GM19438 (cell line): ENCODE measurements at regions not wholly inside any gene's neighbourhood (a gene's known extent, or its start where the extent isn't known, plus 50 kb on each side); places are given as distances from the start of the nearest gene placed in this dataset.

Experiments used
- ATAC-seq: cut with Tn5 transposase; IDR thresholded peaks from one replicate; pipeline ENCODE4 v1.9.1; 2021; ENCODE audit warnings: low read depth; ENCODE audit not compliant: unreplicated experiment

DNA sequence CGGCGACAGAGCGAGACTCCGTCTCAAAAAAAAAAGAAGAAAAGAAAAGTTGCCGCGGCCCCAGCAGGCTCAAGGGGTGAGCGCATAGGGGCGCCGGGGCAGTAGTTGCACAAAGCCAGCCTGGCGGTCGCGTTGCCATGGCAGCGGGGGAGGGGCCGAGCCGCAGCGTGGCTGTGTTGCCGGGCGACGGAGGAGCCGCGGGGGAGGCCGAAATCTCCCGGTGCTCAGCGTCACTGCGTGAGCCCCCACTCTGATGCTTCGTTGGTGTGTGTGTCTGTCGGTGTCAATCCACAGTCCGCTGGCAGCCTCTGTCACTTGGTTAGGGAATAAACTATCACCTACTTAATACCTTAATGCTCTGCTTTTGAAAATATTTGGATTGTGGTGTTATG is 82.9 kb upstream of the C1QTNF9B start:
- ATAC-seq = peak; percentile 81

- no peak for ATAC-seq
Observed at GRCh38 chr13:23983671-23984070, 86.4 kb upstream of the C1QTNF9B start.

GRCh38 chr13:23984546-23984945 is 87.2 kb upstream of the C1QTNF9B start:
- ATAC-seq = no peak

- no peak for ATAC-seq
Observed at GRCh38 chr13:23985060-23985459, 87.8 kb upstream of the C1QTNF9B start.

GRCh38 chr13:23985839-23986238 is 88.5 kb upstream of the C1QTNF9B start:
- no peak for ATAC-seq

GRCh38 chr13:23986619-23987018 is 89.3 kb upstream of the C1QTNF9B start:
- no peak for ATAC-seq

DNA sequence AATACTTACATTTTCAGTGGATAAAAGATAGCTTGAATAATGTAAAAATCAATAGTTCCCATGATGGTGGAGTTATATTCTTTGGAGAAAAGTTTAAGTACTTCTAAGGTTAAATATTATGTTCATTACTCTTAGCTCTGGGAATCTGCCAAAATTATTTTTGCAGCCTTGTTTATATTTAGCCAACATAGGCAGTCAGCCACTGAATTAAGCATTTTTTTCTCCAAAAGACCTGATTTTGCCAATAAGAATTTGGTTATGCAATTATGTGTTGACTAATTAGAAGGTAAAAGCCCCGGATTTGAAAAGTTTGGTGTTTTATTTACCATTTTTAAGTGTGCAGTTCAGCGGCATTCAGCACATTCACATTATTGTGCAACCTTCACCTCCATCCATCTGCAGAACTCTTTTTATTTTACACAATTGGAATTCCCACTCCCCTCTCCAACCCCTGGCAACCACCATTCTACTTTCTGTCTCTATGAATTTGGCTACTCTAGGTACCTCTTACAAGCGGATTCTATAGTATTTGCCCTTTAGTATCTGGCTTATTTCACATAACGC is 90.1 kb upstream of the C1QTNF9B start:
- ATAC-seq = no peak

DNA sequence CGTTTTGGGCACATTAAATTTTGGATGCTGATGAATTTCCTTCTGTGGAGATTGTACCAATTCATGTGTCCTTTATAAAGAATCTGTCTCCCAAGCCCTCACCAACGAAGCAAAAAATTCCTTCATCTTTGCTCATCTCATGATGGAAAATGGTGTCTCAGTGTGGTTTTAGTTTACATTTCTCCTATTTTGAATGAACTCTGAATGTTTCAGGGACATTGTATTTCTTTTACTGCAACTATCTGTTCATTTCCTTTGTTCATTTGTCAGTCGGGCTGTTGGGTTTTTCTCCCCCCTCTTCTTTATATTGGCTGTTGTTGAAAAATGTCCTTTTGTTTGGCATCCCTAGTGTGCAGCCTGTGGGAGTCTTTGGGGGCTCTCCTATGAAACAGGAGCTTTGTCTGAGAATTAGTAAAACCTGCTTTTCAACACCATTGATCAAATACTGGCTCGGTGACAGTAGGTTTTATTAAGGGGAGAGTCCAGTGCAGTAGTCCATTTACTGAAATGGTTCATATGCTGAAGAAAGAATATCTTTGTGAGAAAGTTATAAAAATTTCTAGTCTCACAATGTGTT is 91.3 kb upstream of the C1QTNF9B start:
- ATAC-seq = no peak

- ATAC-seq = no peak
Observed at GRCh38 chr13:23990455-23990854, 93.2 kb upstream of the C1QTNF9B start.

- ATAC-seq = no peak
Observed at GRCh38 chr13:23991119-23991518, 93.8 kb upstream of the C1QTNF9B start.

DNA sequence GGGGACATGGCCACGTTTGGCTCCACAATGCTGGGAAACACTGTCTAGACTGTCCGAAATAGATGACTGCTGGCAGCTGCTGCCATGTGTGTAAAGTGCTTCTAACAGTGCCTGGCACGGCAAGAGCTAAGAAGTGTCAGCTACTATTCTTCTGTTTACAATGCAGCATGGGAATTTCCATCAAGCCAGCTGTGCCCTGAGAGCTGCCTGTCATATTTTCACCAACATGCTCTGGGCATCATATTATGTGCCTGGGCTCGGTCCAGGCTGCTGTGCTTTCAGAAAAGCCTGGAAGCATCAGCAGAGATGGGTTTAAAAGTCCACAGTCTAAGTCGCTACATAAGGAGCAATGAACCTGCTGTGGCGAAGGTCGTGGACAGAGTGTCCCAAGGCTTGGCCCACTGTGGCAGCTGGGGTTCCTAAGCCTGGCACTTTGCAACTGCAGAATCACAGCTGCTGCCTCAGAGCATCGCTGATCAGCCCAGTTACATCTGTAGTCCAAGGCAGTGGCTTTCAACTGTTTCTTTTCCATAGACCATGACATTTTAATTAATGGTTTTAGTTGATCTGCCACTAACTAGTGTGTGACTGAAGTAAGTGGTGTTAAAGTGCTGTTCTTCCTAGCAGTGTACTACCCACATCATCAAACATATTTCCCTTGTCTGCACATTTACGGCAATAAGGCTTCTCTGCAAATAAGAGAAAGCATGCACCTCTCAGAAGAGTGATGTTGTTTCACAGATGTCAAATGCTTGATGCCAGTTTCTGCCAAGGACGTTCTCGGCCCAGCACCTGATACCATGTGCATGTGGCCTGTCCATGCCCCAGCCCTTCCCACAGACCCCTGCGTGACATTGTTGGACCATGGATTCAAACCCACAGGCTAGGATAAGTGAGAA is 95.7 kb upstream of the C1QTNF9B start:
- no peak for ATAC-seq

- no peak for ATAC-seq
Observed at GRCh38 chr13:23993680-23993985, 96.3 kb upstream of the C1QTNF9B start.

DNA sequence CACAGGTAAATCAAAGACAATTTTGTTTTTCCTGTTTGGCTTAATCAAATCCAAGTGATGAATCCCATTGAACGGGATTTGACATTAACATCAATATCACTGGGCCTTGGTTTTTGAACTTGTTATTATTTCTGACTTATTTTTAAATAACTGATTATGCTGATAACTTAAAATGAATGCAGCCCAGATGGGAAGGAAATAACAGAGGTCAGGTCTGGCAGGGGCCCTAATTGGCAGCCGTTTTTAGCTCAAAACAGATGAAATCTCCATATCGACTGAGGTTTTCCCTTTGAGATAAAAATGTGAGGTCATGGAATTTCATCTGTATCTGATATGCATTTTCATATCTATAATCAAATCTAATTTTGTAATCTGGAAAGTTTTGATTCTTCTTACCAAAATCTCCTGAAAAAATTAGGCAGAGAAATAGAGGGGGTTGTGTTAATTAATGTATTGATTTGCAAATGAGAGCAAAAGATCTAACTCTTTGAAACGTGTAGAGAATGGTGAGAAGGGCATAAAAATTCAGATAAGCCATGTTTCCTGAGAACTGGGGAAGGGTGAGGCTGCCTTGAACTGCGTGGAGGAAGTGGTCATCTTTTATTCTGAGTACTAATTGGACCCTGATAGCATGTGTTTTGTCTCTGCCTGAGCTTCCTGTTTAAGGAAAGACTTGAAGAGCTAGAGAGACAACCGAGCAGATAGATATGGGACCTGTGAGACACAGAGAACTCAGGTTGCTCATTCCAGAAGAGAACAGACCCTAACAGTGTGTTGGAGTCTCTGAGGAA is 98.2 kb upstream of the C1QTNF9B start:
- no peak for ATAC-seq

DNA sequence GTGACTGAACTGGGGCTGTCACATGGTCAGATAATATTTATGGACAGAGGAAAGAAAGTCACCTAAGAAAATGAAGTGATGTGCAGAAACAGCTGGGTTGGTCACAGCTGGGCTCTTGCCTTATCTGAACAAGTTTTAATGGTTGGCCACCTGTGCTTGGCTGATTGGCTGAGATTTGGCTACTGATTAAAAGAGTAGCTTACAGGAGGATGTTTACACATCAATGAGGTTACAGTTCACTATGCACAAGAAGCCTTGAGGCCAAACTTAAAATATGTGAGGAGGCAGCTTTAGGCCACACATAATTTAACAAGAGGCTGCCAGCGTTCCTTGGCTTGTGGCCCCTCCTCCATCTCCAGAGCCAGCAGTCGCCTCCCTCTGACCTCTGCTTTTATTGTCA is 99.2 kb upstream of the C1QTNF9B start:
- peak; percentile 72 for ATAC-seq

GRCh38 chr13:23999424-23999823 is 102.1 kb upstream of the C1QTNF9B start:
- ATAC-seq = no peak

DNA sequence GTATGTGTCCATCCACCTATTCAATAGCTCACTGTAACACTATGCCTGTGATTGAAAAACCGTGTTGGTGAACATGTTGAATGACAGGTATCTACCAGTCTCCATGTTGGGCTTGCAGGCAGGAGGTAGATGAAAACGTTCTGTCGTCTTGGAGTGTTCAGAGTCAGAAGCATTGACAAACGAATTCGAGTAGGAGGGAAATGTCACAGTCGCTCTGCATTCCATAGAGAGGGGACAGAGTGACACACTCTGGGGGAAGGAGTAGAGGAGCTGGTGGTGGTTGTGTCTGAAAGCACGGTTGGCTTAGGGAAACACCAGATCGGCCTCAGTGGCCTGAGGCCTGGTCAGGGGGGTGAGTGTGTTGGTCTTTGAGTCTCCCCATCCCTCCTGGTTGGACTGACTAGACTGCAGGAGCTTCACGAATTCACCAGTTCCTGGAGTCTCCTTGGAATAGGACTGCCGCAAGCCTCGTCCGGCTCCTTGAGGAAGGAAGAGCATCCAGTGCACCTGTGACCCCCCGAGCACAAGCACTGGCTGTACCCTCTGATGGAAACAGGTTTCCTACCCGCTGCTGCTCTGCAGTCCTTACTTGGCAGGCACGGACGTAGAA is 105.0 kb upstream of the C1QTNF9B start:
- no peak for ATAC-seq

DNA sequence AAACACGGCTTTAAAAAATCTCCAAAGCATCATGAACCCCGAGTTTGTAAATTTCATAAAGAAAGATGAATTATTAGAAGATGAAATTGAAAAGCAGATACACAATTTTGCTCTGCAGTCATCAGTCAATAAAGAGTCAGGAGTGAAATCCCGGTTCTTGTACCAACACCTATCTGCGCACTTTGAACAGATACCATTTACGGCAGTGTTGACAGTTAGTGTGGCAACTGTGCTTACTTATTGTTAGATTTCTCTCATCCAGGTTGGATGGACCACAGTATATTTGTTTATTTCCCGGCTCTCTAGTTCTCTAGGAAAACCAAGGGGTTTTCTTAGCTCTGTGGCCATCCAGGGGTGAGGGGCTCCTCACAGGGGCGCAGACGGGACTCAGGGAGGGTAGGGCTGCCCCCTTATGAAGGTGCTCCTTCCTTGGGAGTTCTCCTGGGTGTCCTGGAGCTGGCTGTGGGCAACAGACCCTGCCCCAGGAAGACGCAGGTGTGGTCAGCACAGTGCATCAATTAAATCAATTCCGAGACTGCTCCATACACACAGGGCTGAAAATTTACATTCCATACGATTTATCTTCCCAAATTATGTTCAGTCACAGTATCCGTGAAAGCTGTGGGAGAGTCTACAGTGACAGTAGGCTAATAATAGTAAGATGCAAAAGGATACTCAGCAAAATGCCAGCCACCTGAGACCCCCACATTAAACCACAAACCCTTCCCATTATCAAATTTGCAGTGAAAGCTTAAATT is 107.0 kb upstream of the C1QTNF9B start:
- no peak for ATAC-seq

- ATAC-seq = no peak
Observed at GRCh38 chr13:24004971-24005370, 107.7 kb upstream of the C1QTNF9B start.

DNA sequence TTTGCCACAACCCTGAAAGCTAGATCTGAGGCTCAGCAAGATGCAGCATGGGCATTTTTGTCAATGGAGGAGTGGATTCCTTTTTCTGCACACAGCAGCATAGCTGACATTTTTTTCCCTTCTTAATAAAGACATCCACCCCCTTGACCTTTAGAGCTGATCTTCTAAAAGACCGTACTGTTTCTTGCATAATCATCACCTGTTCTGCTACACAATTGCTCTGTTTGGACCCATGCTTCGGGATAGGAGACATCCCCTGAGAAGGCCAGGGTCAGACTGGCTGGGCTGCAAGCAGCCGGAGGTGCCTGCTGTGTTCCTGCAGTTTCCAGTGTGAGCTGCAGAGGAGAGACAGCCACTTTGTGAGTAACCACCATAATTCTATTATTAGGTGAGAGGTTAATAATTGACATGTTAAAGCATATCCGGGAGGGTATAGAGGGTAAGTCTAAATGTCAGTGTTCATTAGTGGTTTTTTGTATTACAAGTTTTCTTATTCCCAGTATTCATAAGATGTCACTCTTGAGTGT is 108.5 kb upstream of the C1QTNF9B start:
- peak; percentile 95 for ATAC-seq
